ENCODE measurements at regions not wholly inside any gene's neighbourhood (a gene's known extent, or its start where the extent isn't known, plus 50 kb on each side); places are given as distances from the start of the nearest gene placed in this dataset.

DNA sequence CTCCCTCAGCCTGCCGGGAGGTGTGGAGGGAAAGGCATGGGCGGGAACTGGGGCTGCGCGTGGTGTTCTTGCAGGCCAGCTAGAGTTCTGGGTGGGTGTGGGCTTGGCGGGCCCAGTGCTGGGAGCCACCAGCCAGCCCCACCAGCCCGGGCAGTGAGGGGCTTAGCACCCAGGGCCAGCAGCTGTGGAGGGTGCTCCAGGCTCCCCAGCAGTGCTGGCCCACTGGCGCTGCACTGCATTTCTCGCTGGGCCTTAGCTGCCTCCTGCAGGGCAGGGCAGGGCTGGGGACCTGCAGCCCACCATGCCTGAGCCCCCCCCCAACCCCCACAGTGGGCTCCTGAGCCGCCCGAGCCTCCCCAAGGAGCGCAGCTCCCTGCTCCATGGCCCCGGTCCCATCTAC is 304.2 kb downstream of the KCNA4 start:
- H3K4me1 ChIP-seq (ENCODE audit: insufficient read depth, low read length, poor library complexity, severe bottlenecking) = peaks cover 5% of the 10 kb centered on the region
- H3K9me2 ChIP-seq (replicated peaks; ENCODE audit: low read depth, low read length) = no peaks in the 10 kb centered on the region
- no peaks in the 10 kb centered on the region for H3K36me3 ChIP-seq (ENCODE audit: insufficient read depth, low read length)
- no peak overlapping the region for H3K4me3 ChIP-seq (ENCODE audit: low read length, poor library complexity, severe bottlenecking)
- H3K79me2 ChIP-seq (ENCODE audit: insufficient read depth, low read length) = no peaks in the 10 kb centered on the region
- H3K27me3 ChIP-seq (ENCODE audit: insufficient read depth, low read length, poor library complexity, severe bottlenecking) = no peaks in the 10 kb centered on the region
- TF ChIP-seq, protein P1, sequence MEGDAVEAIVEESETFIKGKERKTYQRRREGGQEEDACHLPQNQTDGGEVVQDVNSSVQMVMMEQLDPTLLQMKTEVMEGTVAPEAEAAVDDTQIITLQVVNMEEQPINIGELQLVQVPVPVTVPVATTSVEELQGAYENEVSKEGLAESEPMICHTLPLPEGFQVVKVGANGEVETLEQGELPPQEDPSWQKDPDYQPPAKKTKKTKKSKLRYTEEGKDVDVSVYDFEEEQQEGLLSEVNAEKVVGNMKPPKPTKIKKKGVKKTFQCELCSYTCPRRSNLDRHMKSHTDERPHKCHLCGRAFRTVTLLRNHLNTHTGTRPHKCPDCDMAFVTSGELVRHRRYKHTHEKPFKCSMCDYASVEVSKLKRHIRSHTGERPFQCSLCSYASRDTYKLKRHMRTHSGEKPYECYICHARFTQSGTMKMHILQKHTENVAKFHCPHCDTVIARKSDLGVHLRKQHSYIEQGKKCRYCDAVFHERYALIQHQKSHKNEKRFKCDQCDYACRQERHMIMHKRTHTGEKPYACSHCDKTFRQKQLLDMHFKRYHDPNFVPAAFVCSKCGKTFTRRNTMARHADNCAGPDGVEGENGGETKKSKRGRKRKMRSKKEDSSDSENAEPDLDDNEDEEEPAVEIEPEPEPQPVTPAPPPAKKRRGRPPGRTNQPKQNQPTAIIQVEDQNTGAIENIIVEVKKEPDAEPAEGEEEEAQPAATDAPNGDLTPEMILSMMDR (conservative IDR thresholded peaks at IDR 0.05; ENCODE audit: low read length) = no peak
- no peak for TF ChIP-seq EZH2phosphoT487 (IDR thresholded peaks at IDR 0.05; ENCODE audit: borderline replicate concordance)
- H3F3A ChIP-seq (ENCODE audit: low read depth) = no peaks in the 10 kb centered on the region
- H2AFZ ChIP-seq (ENCODE audit: low read length) = no peak overlapping the region
- H3K9ac ChIP-seq (ENCODE audit: low read depth, low read length, poor library complexity, severe bottlenecking) = no peak overlapping the region
- H3K9me3 ChIP-seq (ENCODE audit: insufficient read depth, low read depth, low read length) = no peaks in the 10 kb centered on the region
- H4K20me1 ChIP-seq (ENCODE audit: insufficient read depth, low read length, poor library complexity, severe bottlenecking) = no peaks in the 10 kb centered on the region
- H3K4me2 ChIP-seq (ENCODE audit: low read depth, low read length, poor library complexity, severe bottlenecking) = no peak overlapping the region

DNA sequence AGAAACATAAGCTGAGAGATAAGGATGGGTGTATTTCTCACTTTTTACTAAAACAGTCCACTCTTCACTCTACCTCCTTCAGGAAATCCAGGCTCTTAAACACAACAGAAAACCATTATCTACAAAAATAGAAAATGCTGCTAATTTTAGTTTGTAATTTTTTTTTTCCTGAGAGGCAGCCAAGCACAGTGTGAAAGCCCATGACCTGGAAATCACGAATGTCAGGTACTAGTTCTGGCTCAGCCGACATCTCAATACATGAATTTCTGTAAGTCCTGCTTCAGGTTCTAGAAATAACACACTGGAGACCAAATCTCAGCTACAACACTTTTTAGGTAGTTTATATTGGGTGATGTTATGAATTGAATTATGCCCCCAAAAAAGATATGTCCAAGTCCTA is 308.9 kb downstream of the KCNA4 start:
- H4K20me1 ChIP-seq (ENCODE audit: insufficient read depth, low read length, poor library complexity, severe bottlenecking) = no peaks in the 10 kb centered on the region
- TF ChIP-seq EZH2phosphoT487 (IDR thresholded peaks at IDR 0.05; ENCODE audit: borderline replicate concordance) = no peak
- TF ChIP-seq, protein P1 (conservative IDR thresholded peaks at IDR 0.05; ENCODE audit: low read length) = no peak
- H3K9ac ChIP-seq (ENCODE audit: low read depth, low read length, poor library complexity, severe bottlenecking) = no peak overlapping the region
- H2AFZ ChIP-seq (ENCODE audit: low read length) = no peak overlapping the region
- no peaks in the 10 kb centered on the region for H3K79me2 ChIP-seq (ENCODE audit: insufficient read depth, low read length)
- H3K4me1 ChIP-seq (ENCODE audit: insufficient read depth, low read length, poor library complexity, severe bottlenecking) = peaks cover 5% of the 10 kb centered on the region
- no peak overlapping the region for H3K4me3 ChIP-seq (ENCODE audit: low read length, poor library complexity, severe bottlenecking)
- no peaks in the 10 kb centered on the region for H3K9me3 ChIP-seq (ENCODE audit: insufficient read depth, low read depth, low read length)
- H3F3A ChIP-seq (ENCODE audit: low read depth) = no peaks in the 10 kb centered on the region
- no peaks in the 10 kb centered on the region for H3K27me3 ChIP-seq (ENCODE audit: insufficient read depth, low read length, poor library complexity, severe bottlenecking)
- no peaks in the 10 kb centered on the region for H3K36me3 ChIP-seq (ENCODE audit: insufficient read depth, low read length)
- H3K9me2 ChIP-seq (replicated peaks; ENCODE audit: low read depth, low read length) = no peaks in the 10 kb centered on the region
- H3K4me2 ChIP-seq (ENCODE audit: low read depth, low read length, poor library complexity, severe bottlenecking) = no peak overlapping the region

DNA sequence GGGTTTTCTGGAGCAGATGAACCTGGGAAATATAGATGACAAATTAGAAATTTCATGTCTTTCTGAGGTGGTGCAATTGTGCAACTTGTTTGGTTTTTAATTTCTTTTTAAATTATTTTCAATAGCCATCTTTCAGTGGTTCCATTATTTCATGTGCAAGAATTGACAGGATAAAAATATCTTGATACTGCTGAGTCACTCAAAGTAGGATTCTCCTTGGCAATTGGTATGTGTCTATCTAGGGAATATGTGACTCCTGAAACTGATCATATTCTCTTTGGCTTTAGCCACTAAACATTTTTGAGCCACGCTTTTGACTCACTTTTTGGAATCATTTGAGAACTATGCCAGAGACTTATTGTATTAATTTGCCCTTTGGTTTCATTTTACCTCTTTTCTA is 331.5 kb downstream of the KCNA4 start:
- no peaks in the 10 kb centered on the region for H3F3A ChIP-seq (ENCODE audit: low read depth)
- no peaks in the 10 kb centered on the region for H3K36me3 ChIP-seq (ENCODE audit: insufficient read depth, low read length)
- H3K4me3 ChIP-seq (ENCODE audit: low read length, poor library complexity, severe bottlenecking) = no peak overlapping the region
- H3K9ac ChIP-seq (ENCODE audit: low read depth, low read length, poor library complexity, severe bottlenecking) = no peak overlapping the region
- H3K79me2 ChIP-seq (ENCODE audit: insufficient read depth, low read length) = no peaks in the 10 kb centered on the region
- H3K4me1 ChIP-seq (ENCODE audit: insufficient read depth, low read length, poor library complexity, severe bottlenecking) = no peaks in the 10 kb centered on the region
- no peaks in the 10 kb centered on the region for H3K9me2 ChIP-seq (replicated peaks; ENCODE audit: low read depth, low read length)
- no peaks in the 10 kb centered on the region for H3K27me3 ChIP-seq (ENCODE audit: insufficient read depth, low read length, poor library complexity, severe bottlenecking)
- no peaks in the 10 kb centered on the region for H4K20me1 ChIP-seq (ENCODE audit: insufficient read depth, low read length, poor library complexity, severe bottlenecking)
- TF ChIP-seq EZH2phosphoT487 (IDR thresholded peaks at IDR 0.05; ENCODE audit: borderline replicate concordance) = no peak
- TF ChIP-seq, protein P1 (conservative IDR thresholded peaks at IDR 0.05; ENCODE audit: low read length) = no peak
- no peaks in the 10 kb centered on the region for H3K9me3 ChIP-seq (ENCODE audit: insufficient read depth, low read depth, low read length)
- no peak overlapping the region for H2AFZ ChIP-seq (ENCODE audit: low read length)
- H3K4me2 ChIP-seq (ENCODE audit: low read depth, low read length, poor library complexity, severe bottlenecking) = no peak overlapping the region

All from Loucy (cell line).